IMR-90 (cell line): ENCODE measurements at regions not wholly inside any gene's neighbourhood (a gene's known extent, or its start where the extent isn't known, plus 50 kb on each side); places are given as distances from the start of the nearest gene placed in this dataset.

ENCODE experiments used
- ATAC-seq: fragments of 200-7000 bp; cut with Tn5 transposase; 2 replicates; pipeline ENCODE4 v1.9.1; 2020; ENCODE audit warnings: low read depth, mild to moderate bottlenecking, moderate library complexity
- BruUV-seq: library from RNA; stranded (reverse); fragments of 400-500 nt; replicated peaks from 2 replicates; lab custom pipeline; 2021; lab: Mats Ljungman, UMichigan
- CTCF ChIA-PET: fragments of 300-600 bp; formaldehyde crosslinking; extraction: SDS; loops from one replicate; lab custom pipeline; 2021; ENCODE audit warnings: antibody characterized with exemption; lab: Yijun Ruan, JAX
- POLR2A ChIA-PET: fragments of 300-600 bp; sonication (Branson Sonifier 250); formaldehyde crosslinking; loops from one replicate; lab custom pipeline; 2022; ENCODE audit warnings: antibody characterized with exemption; ENCODE audit not compliant: unreplicated experiment; lab: Charles Lee
- DNase-seq: peaks from one replicate; pipeline ENCODE4 v3.0.0; 2013
- H2AFZ ChIP-seq: replicated peaks from 2 replicates; pipeline ENCODE3; 2013; ENCODE audit warnings: low read length, mild to moderate bottlenecking; ENCODE audit not compliant: poor library complexity
- H2AK5ac ChIP-seq: 2 replicates; pipeline ENCODE4 v1.6.1; 2013; ENCODE audit warnings: low read depth, low read length, inconsistent platforms
- H2AK9ac ChIP-seq: replicated peaks from 2 replicates; pipeline ENCODE3; 2013; ENCODE audit warnings: mild to moderate bottlenecking, low read depth, low read length, moderate library complexity; ENCODE audit not compliant: poor library complexity
- H2BK120ac ChIP-seq: 2 replicates; pipeline ENCODE4 v1.6.1; 2013; ENCODE audit warnings: low read depth, low read length, inconsistent platforms
- H2BK15ac ChIP-seq: 3 replicates; pipeline ENCODE4 v1.6.1; 2013; ENCODE audit warnings: low read depth, low read length, inconsistent platforms
- H2BK20ac ChIP-seq: 2 replicates; pipeline ENCODE4 v1.6.1; 2013; ENCODE audit warnings: low read depth, mild to moderate bottlenecking, inconsistent platforms, low read length, moderate library complexity
- H2BK5ac ChIP-seq: 2 replicates; pipeline ENCODE4 v1.6.1; 2013; ENCODE audit warnings: mild to moderate bottlenecking, low read depth, low read length, inconsistent platforms; ENCODE audit not compliant: poor library complexity, severe bottlenecking
- H3K14ac ChIP-seq: replicated peaks from 2 replicates; pipeline ENCODE4 v1.6.1; 2013; ENCODE audit warnings: low read depth, low read length, inconsistent platforms
- H3K18ac ChIP-seq: 2 replicates; pipeline ENCODE4 v1.6.1; 2013; ENCODE audit warnings: low read depth, low read length, control low read depth
- H3K23ac ChIP-seq: 2 replicates; pipeline ENCODE4 v1.6.1; 2013; ENCODE audit warnings: low read depth, low read length, inconsistent platforms
- H3K27ac ChIP-seq: 2 replicates; pipeline ENCODE4 v1.5.1; 2013; ENCODE audit warnings: mild to moderate bottlenecking, control low read depth, low read length; ENCODE audit not compliant: insufficient read depth
- H3K27me3 ChIP-seq: 2 replicates; pipeline ENCODE4 v1.6.1; 2013; ENCODE audit warnings: low read length; ENCODE audit not compliant: control insufficient read depth, insufficient read depth
- H3K36me3 ChIP-seq: 2 replicates; pipeline ENCODE4 v1.6.1; 2013; ENCODE audit warnings: low read length, mixed read lengths; ENCODE audit not compliant: control insufficient read depth, insufficient read depth
- H3K4ac ChIP-seq: 2 replicates; pipeline ENCODE4 v1.6.1; 2013; ENCODE audit warnings: low read depth, low read length, inconsistent platforms
- H3K4me1 ChIP-seq: 2 replicates; pipeline ENCODE4 v1.6.1; 2013; ENCODE audit warnings: low read length, mixed read lengths; ENCODE audit not compliant: control insufficient read depth, insufficient read depth
- H3K4me2 ChIP-seq: 2 replicates; pipeline ENCODE4 v1.6.1; 2013; ENCODE audit warnings: low read depth, mild to moderate bottlenecking, control low read depth, low read length, moderate library complexity
- H3K4me3 ChIP-seq: 2 replicates; pipeline ENCODE4 v1.5.1; 2013; ENCODE audit warnings: low read depth, mild to moderate bottlenecking, control low read depth, low read length, moderate library complexity; ENCODE audit not compliant: insufficient read depth
- H3K56ac ChIP-seq: 2 replicates; pipeline ENCODE4 v1.6.1; 2013; ENCODE audit warnings: low read length, inconsistent platforms; ENCODE audit not compliant: insufficient read depth; ENCODE audit errors: extremely low read depth
- H3K79me1 ChIP-seq, 2 experiments: 2 replicates each; pipeline ENCODE4 v1.6.1; 2013; ENCODE audit warnings: low read length in 2 of 2, inconsistent platforms in 1 of 2, low read depth in 1 of 2
- H3K9ac ChIP-seq: 2 replicates; pipeline ENCODE4 v1.6.1; 2013; ENCODE audit warnings: low read depth, low read length, control low read depth
- H3K9me1 ChIP-seq: 2 replicates; pipeline ENCODE4 v1.6.1; 2013; ENCODE audit warnings: low read length, inconsistent platforms; ENCODE audit not compliant: insufficient read depth
- H3K9me3 ChIP-seq: 2 replicates; pipeline ENCODE4 v1.6.1; 2013; ENCODE audit warnings: low read length; ENCODE audit not compliant: control insufficient read depth, insufficient read depth
- H4K20me1 ChIP-seq: 2 replicates; pipeline ENCODE4 v1.6.1; 2013; ENCODE audit warnings: low read length, inconsistent platforms; ENCODE audit not compliant: insufficient read depth
- H4K5ac ChIP-seq: 2 replicates; pipeline ENCODE4 v1.6.1; 2013; ENCODE audit warnings: mild to moderate bottlenecking, low read depth, low read length, control low read depth
- H4K8ac ChIP-seq, 2 experiments: 2 replicates each; pipeline ENCODE4 v1.6.1; 2013; ENCODE audit warnings: low read depth in 2 of 2, low read length in 2 of 2, control low read depth in 1 of 2, inconsistent platforms in 1 of 2
- H4K91ac ChIP-seq: 2 replicates; pipeline ENCODE4 v1.6.1; 2013; ENCODE audit warnings: low read depth, low read length, inconsistent platforms; ENCODE audit not compliant: insufficient read depth
- BHLHE40 ChIP-seq: fragments of 150-350 bp; IDR thresholded peaks from 2 replicates; pipeline ENCODE4 v1.6.1; 2016; ENCODE audit warnings: mild to moderate bottlenecking, low read depth, low read length
- CEBPB ChIP-seq: IDR thresholded peaks from 2 replicates; pipeline ENCODE4 v1.6.1; 2012; ENCODE audit warnings: low read depth, low read length, improper control_type of control experiment
- CHD1 ChIP-seq: IDR thresholded peaks from 2 replicates; pipeline ENCODE4 v1.6.1; 2012; ENCODE audit warnings: low read depth, low read length, improper control_type of control experiment
- FOS ChIP-seq: fragments of 150-350 bp; IDR thresholded peaks from 2 replicates; pipeline ENCODE4 v1.6.1; 2016; ENCODE audit warnings: low read depth, low read length
- MAFK ChIP-seq: IDR thresholded peaks from 2 replicates; pipeline ENCODE4 v1.6.1; 2012; ENCODE audit warnings: low read depth, low read length, improper control_type of control experiment
- MAZ ChIP-seq: IDR thresholded peaks from 2 replicates; pipeline ENCODE4 v1.6.1; 2012; ENCODE audit warnings: low read depth, mild to moderate bottlenecking, low read length, improper control_type of control experiment, moderate library complexity, borderline replicate concordance
- MXI1 ChIP-seq: IDR thresholded peaks from 2 replicates; pipeline ENCODE4 v1.6.1; 2012; ENCODE audit warnings: low read depth, mild to moderate bottlenecking, low read length, moderate library complexity, borderline replicate concordance
- NFE2L2 ChIP-seq: fragments of 150-350 bp; IDR thresholded peaks from 2 replicates; pipeline ENCODE4 v1.6.1; 2016; ENCODE audit warnings: low read depth, mild to moderate bottlenecking, low read length
- POLR2A ChIP-seq: IDR thresholded peaks from 2 replicates; pipeline ENCODE4 v1.6.1; 2012; ENCODE audit warnings: mild to moderate bottlenecking, low read depth, low read length
- RAD21 ChIP-seq: IDR thresholded peaks from 2 replicates; pipeline ENCODE4 v1.6.1; 2012; ENCODE audit warnings: low read length, improper control_type of control experiment
- RCOR1 ChIP-seq: IDR thresholded peaks from 2 replicates; pipeline ENCODE4 v1.6.1; 2012; ENCODE audit warnings: mild to moderate bottlenecking, low read length, improper control_type of control experiment; ENCODE audit not compliant: insufficient replicate concordance
- RFX5 ChIP-seq: IDR thresholded peaks from 2 replicates; pipeline ENCODE4 v1.8.0; 2012; ENCODE audit warnings: low read depth, mild to moderate bottlenecking, low read length, moderate library complexity
- SMC3 ChIP-seq: fragments of 150-350 bp; IDR thresholded peaks from 2 replicates; pipeline ENCODE4 v1.6.1; 2016; ENCODE audit warnings: low read depth, mild to moderate bottlenecking, antibody characterized with exemption, low read length, moderate library complexity
- WGBS, 2 experiments: methylation state at CpG; one replicate each; pipeline versions ENCODE4 v1.1.5 to v1.1.7; 2013; ENCODE audit warnings: missing lambda C conversion rate in 2 of 2; ENCODE audit not compliant: insufficient read length in 1 of 2; ENCODE audit errors: extremely low coverage in 2 of 2; 5-methylcytosine and 5-hydroxymethylcytosine counted together
- dilution Hi-C: fragments of 300-500 bp; cut with HindIII; formaldehyde crosslinking; loops from one replicate; pipeline ENCODE4 v1.14.3; 2018; ENCODE audit warnings: low sequenced_read_pairs; ENCODE audit not compliant: unreplicated experiment
- in situ Hi-C: fragments of 300-500 bp; cut with MboI; formaldehyde crosslinking; loops from 3 replicates; pipeline ENCODE4 v1.14.3; 2019; ENCODE audit warnings: low sequenced_read_pairs, inconsistent platforms, mixed read lengths
- intact Hi-C: fragments of 100-400 bp; cut with micrococcal nuclease; formaldehyde crosslinking; loops from 2 replicates; pipeline ENCODE4 v1.10.0; 2022
- TF ChIP-seq, protein P1 (sequence below): fragments of 150-350 bp; IDR thresholded peaks from 2 replicates; pipeline ENCODE4 v1.6.1; 2017; ENCODE audit warnings: mild to moderate bottlenecking, antibody characterized with exemption, low read length, low read depth
- TF ChIP-seq, protein P2 (sequence below): fragments of 150-350 bp; IDR thresholded peaks from 2 replicates; pipeline ENCODE4 v1.6.1; 2016; ENCODE audit warnings: low read depth, mild to moderate bottlenecking, low read length, moderate library complexity, borderline replicate concordance
- TF ChIP-seq, protein P3 (sequence below): conservative IDR thresholded peaks from 2 replicates; pipeline ENCODE4 v1.5.1; 2012; ENCODE audit warnings: mild to moderate bottlenecking, low read depth, low read length, improper control_type of control experiment

DNA sequence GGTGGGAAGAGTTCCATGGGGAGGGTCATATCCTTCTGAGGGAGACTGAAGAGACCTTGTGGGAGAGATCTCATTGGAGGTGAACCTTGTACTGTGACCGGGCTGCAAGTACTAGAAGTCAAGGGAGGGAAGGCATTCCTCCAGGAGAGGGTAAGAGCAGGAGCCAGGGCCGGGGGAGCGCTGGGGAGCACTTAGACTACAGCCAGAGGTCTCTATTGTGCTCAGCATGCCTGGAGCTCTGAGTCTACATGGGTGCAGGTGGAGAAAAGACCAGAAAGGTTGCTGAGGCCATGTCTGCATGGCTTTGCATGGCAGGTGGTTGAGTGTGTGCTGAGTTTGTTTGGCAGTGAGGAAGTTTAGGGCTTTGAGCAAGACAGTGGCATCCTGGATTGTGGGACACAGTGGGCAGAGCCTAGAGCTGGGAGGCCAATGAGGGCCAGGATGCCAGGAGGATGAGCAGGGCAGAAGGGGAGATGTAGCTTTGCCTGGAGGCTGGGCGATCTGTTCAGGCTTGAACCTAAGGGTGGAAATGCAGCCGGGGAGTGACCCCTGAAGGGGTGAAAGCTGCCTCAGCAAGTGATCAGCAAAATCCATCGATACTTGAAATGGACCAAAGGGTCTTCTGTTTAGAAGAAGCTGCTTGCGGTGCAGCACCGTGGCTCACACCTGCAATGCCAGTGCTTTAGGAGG, 317.4 kb upstream of the TNRC6C start:
- ChIA-PET POLR2A (no interaction called here), CTCF (no interaction called here)
- Histone ChIP-seq H2BK15ac (no peak overlapping the region), H3K36me3 (no peaks in the 10 kb centered on the region), H3K27ac (no peak overlapping the region), H3K4me3 (no peak overlapping the region), H2AK9ac (no peak overlapping the region), H3K18ac (no peak overlapping the region), H3K79me1 (no peaks in the 10 kb centered on the region), H4K20me1 (no peaks in the 10 kb centered on the region), H3K4me2 (no peak overlapping the region), H3K14ac (no peak overlapping the region), H3K27me3 (peaks cover 62% of the 10 kb centered on the region), H4K8ac (no peak overlapping the region), H3K56ac (no peak overlapping the region), H3K23ac (no peak overlapping the region), H2AK5ac (no peak overlapping the region), H3K9me3 (no peaks in the 10 kb centered on the region), H3K9me1 (no peaks in the 10 kb centered on the region), H4K91ac (no peak overlapping the region), H2BK120ac (no peak overlapping the region), H2BK20ac (no peak overlapping the region), H3K4me1 (no peaks in the 10 kb centered on the region), H3K9ac (no peak overlapping the region), H2AFZ (no peak overlapping the region), H3K4ac (no peak overlapping the region), H2BK5ac (no peak overlapping the region), H4K5ac (no peak overlapping the region)
- in situ Hi-C loops (no loop called here), dilution Hi-C loops (no loop called here), intact Hi-C loops (no loop called here)
- DNase-seq (no peak), ATAC-seq (no peak)
- WGBS, 2 experiments: 61% methylated on average over 5 of the region's 8 CpGs; no CpG with 5 or more reads in 1 of the 2 experiments
- no TSS peak for BruUV-seq
- TF ChIP-seq MAZ (no peak), CEBPB (no peak), MAFK (no peak), BHLHE40 (no peak), RCOR1 (no peak), SMC3 (no peak), RAD21 (no peak), MXI1 (no peak), CHD1 (no peak), NFE2L2 (no peak), RFX5 (no peak), POLR2A (no peak), FOS (no peak)
- TF ChIP-seq, protein P1, sequence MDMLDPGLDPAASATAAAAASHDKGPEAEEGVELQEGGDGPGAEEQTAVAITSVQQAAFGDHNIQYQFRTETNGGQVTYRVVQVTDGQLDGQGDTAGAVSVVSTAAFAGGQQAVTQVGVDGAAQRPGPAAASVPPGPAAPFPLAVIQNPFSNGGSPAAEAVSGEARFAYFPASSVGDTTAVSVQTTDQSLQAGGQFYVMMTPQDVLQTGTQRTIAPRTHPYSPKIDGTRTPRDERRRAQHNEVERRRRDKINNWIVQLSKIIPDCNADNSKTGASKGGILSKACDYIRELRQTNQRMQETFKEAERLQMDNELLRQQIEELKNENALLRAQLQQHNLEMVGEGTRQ: no peak
- TF ChIP-seq, protein P2, sequence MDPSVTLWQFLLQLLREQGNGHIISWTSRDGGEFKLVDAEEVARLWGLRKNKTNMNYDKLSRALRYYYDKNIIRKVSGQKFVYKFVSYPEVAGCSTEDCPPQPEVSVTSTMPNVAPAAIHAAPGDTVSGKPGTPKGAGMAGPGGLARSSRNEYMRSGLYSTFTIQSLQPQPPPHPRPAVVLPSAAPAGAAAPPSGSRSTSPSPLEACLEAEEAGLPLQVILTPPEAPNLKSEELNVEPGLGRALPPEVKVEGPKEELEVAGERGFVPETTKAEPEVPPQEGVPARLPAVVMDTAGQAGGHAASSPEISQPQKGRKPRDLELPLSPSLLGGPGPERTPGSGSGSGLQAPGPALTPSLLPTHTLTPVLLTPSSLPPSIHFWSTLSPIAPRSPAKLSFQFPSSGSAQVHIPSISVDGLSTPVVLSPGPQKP: no peak
- TF ChIP-seq, protein P3, sequence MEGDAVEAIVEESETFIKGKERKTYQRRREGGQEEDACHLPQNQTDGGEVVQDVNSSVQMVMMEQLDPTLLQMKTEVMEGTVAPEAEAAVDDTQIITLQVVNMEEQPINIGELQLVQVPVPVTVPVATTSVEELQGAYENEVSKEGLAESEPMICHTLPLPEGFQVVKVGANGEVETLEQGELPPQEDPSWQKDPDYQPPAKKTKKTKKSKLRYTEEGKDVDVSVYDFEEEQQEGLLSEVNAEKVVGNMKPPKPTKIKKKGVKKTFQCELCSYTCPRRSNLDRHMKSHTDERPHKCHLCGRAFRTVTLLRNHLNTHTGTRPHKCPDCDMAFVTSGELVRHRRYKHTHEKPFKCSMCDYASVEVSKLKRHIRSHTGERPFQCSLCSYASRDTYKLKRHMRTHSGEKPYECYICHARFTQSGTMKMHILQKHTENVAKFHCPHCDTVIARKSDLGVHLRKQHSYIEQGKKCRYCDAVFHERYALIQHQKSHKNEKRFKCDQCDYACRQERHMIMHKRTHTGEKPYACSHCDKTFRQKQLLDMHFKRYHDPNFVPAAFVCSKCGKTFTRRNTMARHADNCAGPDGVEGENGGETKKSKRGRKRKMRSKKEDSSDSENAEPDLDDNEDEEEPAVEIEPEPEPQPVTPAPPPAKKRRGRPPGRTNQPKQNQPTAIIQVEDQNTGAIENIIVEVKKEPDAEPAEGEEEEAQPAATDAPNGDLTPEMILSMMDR: no peak
